Lower lobe of right lung (tissue), 2 donors: ENCODE measurements at regions not wholly inside any gene's neighbourhood (a gene's known extent, or its start where the extent isn't known, plus 50 kb on each side); places are given as distances from the start of the nearest gene placed in this dataset.

Experiments
- ATAC-seq, 2 donors: fragments of 200-7000 bp; cut with Tn5 transposase; one replicate each; pipeline ENCODE4 v1.9.1; 2020 to 2022; ENCODE audit warnings: mild to moderate bottlenecking in 2 of 2, moderate library complexity in 2 of 2
- DNase-seq: peaks from one replicate; pipeline ENCODE4 v3.0.0-alpha.2; 2020
- H3K27ac ChIP-seq: fragments of 200-600 bp; one replicate; pipeline ENCODE4 v1.8.0; 2022
- H3K27me3 ChIP-seq: fragments of 200-600 bp; one replicate; pipeline ENCODE4 v1.8.0; 2022; ENCODE audit warnings: low read depth
- H3K36me3 ChIP-seq: fragments of 200-600 bp; one replicate; pipeline ENCODE4 v1.8.0; 2022; ENCODE audit warnings: mild to moderate bottlenecking
- H3K4me1 ChIP-seq: fragments of 200-600 bp; one replicate; pipeline ENCODE4 v1.8.0; 2022
- H3K4me3 ChIP-seq: fragments of 200-600 bp; one replicate; pipeline ENCODE4 v1.8.0; 2022; ENCODE audit warnings: mild to moderate bottlenecking
- H3K9me3 ChIP-seq: fragments of 200-600 bp; one replicate; pipeline ENCODE4 v1.8.0; 2022
- CTCF ChIP-seq: fragments of 200-600 bp; IDR thresholded peaks from one replicate; pipeline ENCODE4 v1.8.0; 2022; ENCODE audit warnings: antibody characterized with exemption, mild to moderate bottlenecking
- intact Hi-C: fragments of 100-400 bp; cut with DNase I; formaldehyde crosslinking; loops from one replicate; pipeline ENCODE4 v1.11.0; 2022
- donor health status: DM: no; HTN: yes; CAD: no; lungs with severe emphysema.

- Histone ChIP-seq H3K27me3 (peaks cover 16% of the 10 kb centered on the region), H3K9me3 (no peaks in the 10 kb centered on the region), H3K36me3 (no peaks in the 10 kb centered on the region), H3K4me1 (no peaks in the 10 kb centered on the region), H3K27ac (no peak overlapping the region), H3K4me3 (no peak overlapping the region)
- TF ChIP-seq CTCF, result no peak
- intact Hi-C loops, result no loop called here
- ATAC-seq, result no peak
- DNase-seq, result no peak
Observed at GRCh38 chr11:119830400-119830799, 101.4 kb upstream of the NECTIN1 start.

GRCh38 chr11:119829402-119829801 is 100.4 kb upstream of the NECTIN1 start:
- Histone ChIP-seq H3K4me3 (no peak overlapping the region), H3K36me3 (no peaks in the 10 kb centered on the region), H3K27me3 (peaks cover 16% of the 10 kb centered on the region), H3K27ac (no peak overlapping the region), H3K9me3 (no peaks in the 10 kb centered on the region), H3K4me1 (no peaks in the 10 kb centered on the region)
- TF ChIP-seq CTCF, result no peak
- ATAC-seq, result no peak
- DNase-seq, result no peak
- intact Hi-C loops, result no loop called here

GRCh38 chr11:119828819-119829218 is 99.8 kb upstream of the NECTIN1 start:
- no peaks in the 10 kb centered on the region for H3K4me1 ChIP-seq
- H3K4me3 ChIP-seq, result no peak overlapping the region
- peaks cover 14% of the 10 kb centered on the region for H3K27me3 ChIP-seq
- TF ChIP-seq CTCF, result no peak
- H3K36me3 ChIP-seq, result no peaks in the 10 kb centered on the region
- no peaks in the 10 kb centered on the region for H3K9me3 ChIP-seq
- no peak overlapping the region for H3K27ac ChIP-seq
- ATAC-seq (no peak), DNase-seq (no peak)
- intact Hi-C loops, result no loop called here

GRCh38 chr11:119828006-119828405 is 99.0 kb upstream of the NECTIN1 start:
- H3K27me3 ChIP-seq, result peaks cover 9% of the 10 kb centered on the region
- ATAC-seq, result no peak
- intact Hi-C loops, result no loop called here

GRCh38 chr11:119827113-119827512 is 98.1 kb upstream of the NECTIN1 start:
- H3K9me3 ChIP-seq, result no peaks in the 10 kb centered on the region
- no peaks in the 10 kb centered on the region for H3K36me3 ChIP-seq
- H3K27me3 ChIP-seq, result peaks cover 1% of the 10 kb centered on the region
- intact Hi-C loops, result no loop called here
- no peaks in the 10 kb centered on the region for H3K4me1 ChIP-seq
- no peak for TF ChIP-seq CTCF
- DNase-seq (no peak), ATAC-seq (no peak)
- H3K27ac ChIP-seq, result no peak overlapping the region
- no peak overlapping the region for H3K4me3 ChIP-seq

More at GRCh38 chr11:119828006-119828405, 99.0 kb upstream of the NECTIN1 start:
- no peaks in the 10 kb centered on the region for H3K36me3 ChIP-seq
- no peak overlapping the region for H3K27ac ChIP-seq
- no peak overlapping the region for H3K4me3 ChIP-seq
- H3K9me3 ChIP-seq, result no peaks in the 10 kb centered on the region
- no peak for TF ChIP-seq CTCF
- DNase-seq, result no peak
- H3K4me1 ChIP-seq, result no peaks in the 10 kb centered on the region

GRCh38 chr11:119823077-119823476 is 94.1 kb upstream of the NECTIN1 start:
- Histone ChIP-seq H3K4me3 (no peak overlapping the region), H3K27me3 (peaks cover 6% of the 10 kb centered on the region), H3K4me1 (no peaks in the 10 kb centered on the region), H3K36me3 (no peaks in the 10 kb centered on the region), H3K9me3 (no peaks in the 10 kb centered on the region), H3K27ac (no peak overlapping the region)
- no peak for TF ChIP-seq CTCF
- no peak for ATAC-seq
- intact Hi-C loops, result no loop called here
- no peak for DNase-seq
